ENCODE measurements at regions not wholly inside any gene's neighbourhood (a gene's known extent, or its start where the extent isn't known, plus 50 kb on each side); places are given as distances from the start of the nearest gene placed in this dataset.

GRCh38 chr9:80077059-80077458 lies 505.3 kb downstream of the TLE4 start:
- in situ Hi-C loops (cut with HindIII; ENCODE audit: low sequenced_read_pairs): no loop called here

DNA sequence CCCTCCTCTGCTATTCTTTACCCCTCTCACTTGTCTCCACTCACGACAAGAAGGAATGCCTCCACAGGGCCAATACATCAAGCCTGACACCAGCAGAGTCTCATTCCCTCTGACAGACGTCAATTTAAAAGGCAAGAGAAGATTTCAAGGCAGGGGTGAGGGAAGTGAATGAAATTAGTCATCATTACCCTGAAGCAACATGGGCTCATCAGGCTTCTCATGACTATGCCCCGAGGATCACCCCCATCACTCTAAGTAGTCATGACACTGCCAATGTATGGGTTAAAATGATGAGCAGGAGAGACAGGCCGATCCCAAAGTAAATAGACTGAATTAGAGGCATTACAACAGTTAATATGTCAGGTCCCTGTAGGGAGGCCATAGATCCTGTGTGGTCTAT lies 504.4 kb downstream of the TLE4 start:
- in situ Hi-C loops (cut with HindIII; ENCODE audit: low sequenced_read_pairs): no loop called here

DNA sequence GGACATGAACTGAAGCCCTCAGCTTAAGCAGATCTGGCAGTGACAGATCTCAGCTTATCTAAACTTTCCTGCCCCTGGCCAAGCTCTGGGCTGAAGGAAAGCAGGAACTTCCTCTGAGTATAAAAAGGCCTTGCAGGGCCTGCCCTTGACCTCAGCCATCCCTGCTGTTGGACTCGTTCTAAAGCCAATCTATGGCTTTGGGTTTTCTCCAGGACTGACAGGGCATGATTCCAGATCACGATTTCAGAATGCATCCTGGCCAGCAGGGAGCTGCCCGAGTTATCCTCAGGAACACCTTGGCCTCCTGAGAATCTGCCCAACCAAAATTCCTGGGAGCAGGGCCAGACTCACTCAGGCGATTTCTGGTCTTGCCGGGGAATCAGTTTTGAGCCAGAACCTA lies 502.7 kb downstream of the TLE4 start:
- in situ Hi-C loops (cut with HindIII; ENCODE audit: low sequenced_read_pairs): no loop called here

DNA sequence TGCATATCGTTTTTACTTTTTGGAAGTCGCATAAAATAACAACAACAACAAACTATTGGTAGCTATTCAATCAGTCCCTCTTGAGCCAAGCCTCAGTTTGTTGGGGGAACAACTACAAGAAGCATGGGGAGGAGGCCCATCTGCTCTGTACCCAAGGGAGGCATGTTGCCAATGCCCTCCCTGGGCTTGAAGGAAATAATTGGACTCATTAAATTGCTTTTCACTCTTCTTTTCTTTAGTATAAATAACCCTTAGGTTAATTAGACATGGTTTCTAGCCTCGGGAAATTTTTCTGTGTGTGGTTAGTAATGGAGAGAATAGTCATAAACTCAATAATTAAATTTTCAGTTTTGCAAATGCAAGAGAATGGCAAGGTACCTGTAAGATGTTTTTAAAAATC lies 500.7 kb downstream of the TLE4 start:
- in situ Hi-C loops (cut with HindIII; ENCODE audit: low sequenced_read_pairs): no loop called here

GRCh38 chr9:80070071-80070742 lies 498.4 kb downstream of the TLE4 start:
- in situ Hi-C loops (cut with HindIII; ENCODE audit: low sequenced_read_pairs): no loop called here

GRCh38 chr9:80066931-80067330 lies 495.2 kb downstream of the TLE4 start:
- in situ Hi-C loops (cut with HindIII; ENCODE audit: low sequenced_read_pairs): no loop called here

GRCh38 chr9:80062567-80062966 lies 490.8 kb downstream of the TLE4 start:
- in situ Hi-C loops (cut with HindIII; ENCODE audit: low sequenced_read_pairs): no loop called here

- in situ Hi-C loops (cut with HindIII; ENCODE audit: low sequenced_read_pairs): no loop called here
Measured at GRCh38 chr9:80061940-80062339, 490.2 kb downstream of the TLE4 start.

DNA sequence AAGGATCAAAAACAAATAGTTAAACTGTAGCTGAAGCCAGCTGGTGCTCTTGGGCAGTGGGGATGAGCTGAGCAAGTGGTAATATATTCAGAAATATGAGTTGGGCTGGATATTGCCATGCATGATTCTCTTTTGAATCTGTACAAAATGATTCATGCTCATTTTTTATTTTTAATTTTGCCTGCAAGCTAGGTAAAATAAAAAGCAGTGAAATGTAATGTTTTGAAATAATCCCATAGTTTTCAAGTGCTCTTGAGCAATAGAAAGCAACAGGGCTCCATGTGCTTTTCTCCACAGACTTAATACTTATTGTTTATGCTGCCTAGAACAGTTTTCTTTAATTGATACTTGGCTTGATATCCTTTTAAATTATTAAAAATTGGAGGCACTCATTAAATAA lies 489.3 kb downstream of the TLE4 start:
- in situ Hi-C loops (cut with HindIII; ENCODE audit: low sequenced_read_pairs): no loop called here

DNA sequence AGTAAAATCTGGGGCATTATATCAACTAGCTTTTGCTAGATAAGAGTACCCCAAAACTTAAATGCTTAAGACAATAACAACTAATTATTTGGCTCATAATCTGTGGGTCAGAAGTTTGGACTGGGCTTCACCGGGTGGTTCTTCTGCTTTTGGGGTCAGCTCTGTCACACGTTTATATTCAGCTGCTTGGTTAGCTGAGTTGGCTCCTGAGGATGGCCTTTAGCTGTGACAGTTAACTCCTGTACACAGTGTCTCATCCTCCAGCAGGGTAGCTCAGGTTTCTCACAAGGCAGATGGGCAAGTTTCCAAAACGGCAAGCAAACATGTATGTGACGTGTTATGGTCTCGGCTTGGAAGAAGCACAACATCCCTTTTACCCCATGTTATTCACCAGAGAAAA lies 488.2 kb downstream of the TLE4 start:
- in situ Hi-C loops (cut with HindIII; ENCODE audit: low sequenced_read_pairs): no loop called here

DNA sequence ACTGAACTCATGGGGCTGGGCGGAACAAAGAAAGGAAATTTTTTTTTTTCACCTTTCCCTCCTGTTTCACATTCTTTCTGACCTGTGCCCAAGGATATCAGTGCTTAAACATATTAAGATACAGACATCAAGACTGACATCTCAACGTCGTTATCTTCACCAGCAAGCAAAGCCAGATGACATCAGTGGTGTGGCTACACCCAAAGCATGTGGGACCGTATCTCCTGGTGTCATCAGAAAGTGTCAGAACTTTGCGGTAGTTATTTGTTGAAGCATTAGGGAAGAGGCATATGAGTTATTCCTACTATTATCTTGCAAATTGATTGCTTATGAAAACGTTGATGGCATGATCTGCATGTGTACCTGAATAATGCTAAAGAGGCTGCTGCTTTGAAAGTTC lies 487.4 kb downstream of the TLE4 start:
- in situ Hi-C loops (cut with HindIII; ENCODE audit: low sequenced_read_pairs): no loop called here

DNA sequence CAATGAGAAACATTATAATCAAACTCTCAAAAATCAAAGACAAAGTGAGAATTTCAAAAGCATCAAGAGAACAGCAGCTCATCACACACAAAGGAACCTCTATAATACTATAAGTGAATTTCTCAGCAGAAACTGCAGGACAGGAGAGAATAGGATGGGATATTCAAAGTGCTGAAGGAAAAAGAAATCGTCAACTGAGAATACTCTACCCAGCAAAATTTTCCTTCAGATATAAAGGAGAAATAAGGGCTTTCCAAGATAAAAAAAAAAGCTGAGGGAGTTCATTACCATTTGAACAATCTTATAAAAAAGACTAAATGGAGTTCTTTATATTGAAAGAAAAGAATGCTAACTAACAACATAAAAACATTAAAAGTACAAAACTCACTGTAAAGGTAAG lies 481.1 kb downstream of the TLE4 start:
- in situ Hi-C loops (cut with HindIII; ENCODE audit: low sequenced_read_pairs): no loop called here

DNA sequence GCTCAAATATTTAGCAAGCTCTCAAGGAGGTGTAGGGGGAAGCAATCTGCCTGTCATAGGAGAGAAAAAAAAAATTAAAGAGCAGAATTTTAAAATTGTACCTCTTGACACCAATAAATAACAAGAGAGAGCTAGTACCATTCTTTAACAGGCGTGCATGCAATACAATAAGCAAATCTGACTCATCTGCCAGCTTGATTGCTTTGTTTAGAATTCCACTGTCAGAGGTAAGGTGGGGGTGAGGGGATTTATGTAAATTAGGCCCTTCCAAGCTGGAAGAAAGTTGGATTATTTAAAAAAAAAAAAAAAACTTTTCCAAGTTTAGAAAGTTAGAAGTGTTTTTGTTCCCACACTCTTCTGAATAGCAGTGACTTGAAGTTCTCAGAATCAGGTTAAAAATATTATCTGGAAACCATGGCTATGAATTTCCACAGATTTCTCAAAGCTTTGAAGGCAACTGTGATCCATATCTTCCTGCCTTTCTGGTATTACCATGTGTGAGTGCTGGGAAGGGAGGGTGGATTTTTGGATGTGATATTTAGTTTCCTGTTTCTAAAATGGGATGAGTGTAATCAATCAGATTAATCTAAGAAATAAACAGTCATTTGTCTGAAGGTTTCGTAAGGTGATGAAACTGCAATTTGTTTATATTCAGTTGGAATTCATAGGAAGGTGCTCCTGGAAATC lies 477.5 kb downstream of the TLE4 start:
- in situ Hi-C loops (cut with HindIII; ENCODE audit: low sequenced_read_pairs): no loop called here

- in situ Hi-C loops (cut with HindIII; ENCODE audit: low sequenced_read_pairs): no loop called here
Measured at GRCh38 chr9:80046481-80046880, 474.7 kb downstream of the TLE4 start.

DNA sequence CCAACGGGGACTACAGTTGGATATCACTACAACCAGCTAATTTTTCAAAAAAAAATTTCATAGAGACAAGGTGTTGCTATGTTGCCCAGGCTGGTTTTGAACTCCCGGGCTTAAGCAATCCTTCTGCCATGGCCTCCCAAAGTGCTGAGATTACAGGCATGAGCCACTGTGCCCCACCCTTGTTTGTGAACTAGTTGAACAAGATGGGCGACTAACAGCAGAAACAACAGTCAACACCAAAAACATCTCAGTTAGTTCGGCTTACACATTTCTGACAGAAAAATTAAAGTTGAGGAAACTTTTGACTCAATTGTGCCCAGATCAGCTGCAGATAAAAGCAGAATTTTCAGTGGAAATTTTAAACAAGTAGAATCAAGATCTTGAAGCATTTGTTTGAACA lies 470.1 kb downstream of the TLE4 start:
- in situ Hi-C loops (cut with HindIII; ENCODE audit: low sequenced_read_pairs): no loop called here

GRCh38 chr9:80040457-80040856 lies 468.7 kb downstream of the TLE4 start:
- in situ Hi-C loops (cut with HindIII; ENCODE audit: low sequenced_read_pairs): no loop called here

DNA sequence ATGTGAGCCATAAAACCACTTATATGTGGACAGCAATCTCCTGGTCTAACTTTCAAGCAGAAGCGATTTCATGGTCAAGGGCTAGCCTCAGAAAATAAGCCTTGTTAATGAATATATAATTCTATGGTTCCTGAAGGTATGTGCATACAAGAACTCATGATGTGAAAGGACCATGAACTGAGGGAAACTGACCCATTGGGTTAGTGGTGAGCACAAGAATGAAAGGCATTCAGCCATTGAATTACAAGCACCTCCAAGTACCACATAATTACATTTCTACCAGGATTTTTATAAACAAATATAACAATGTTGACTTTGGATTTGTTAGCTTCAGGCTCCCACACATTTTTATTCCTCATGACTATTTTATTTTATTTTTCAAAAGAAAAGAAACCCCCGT lies 459.0 kb downstream of the TLE4 start:
- in situ Hi-C loops (cut with HindIII; ENCODE audit: low sequenced_read_pairs): no loop called here

- in situ Hi-C loops (cut with HindIII; ENCODE audit: low sequenced_read_pairs): no loop called here
Measured at GRCh38 chr9:80028501-80028900, 456.7 kb downstream of the TLE4 start.

GRCh38 chr9:80025796-80026520 lies 454.2 kb downstream of the TLE4 start:
- in situ Hi-C loops (cut with HindIII; ENCODE audit: low sequenced_read_pairs): no loop called here

- in situ Hi-C loops (cut with HindIII; ENCODE audit: low sequenced_read_pairs): no loop called here
Measured at GRCh38 chr9:80025131-80025530, 453.4 kb downstream of the TLE4 start.

DNA sequence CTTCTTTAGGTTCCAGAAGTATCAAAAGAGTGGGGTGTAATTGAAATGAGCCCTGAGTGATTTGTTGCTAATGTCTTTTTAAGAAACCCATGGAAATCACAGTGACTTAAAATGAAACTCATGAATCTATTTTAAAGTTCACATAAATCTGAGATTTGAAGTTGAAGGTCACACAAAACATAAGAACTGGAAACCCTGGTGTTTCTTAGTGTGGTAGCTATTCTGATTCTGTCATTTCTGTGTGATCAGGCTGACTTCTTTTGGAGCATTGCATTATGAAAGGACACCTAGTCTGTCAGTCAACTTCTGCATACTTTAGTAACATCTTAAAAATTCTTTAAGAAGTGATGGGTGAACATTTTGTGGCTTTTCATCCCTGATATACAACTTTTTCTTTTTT lies 448.8 kb downstream of the TLE4 start:
- in situ Hi-C loops (cut with HindIII; ENCODE audit: low sequenced_read_pairs): no loop called here

GRCh38 chr9:80020056-80020455 lies 448.3 kb downstream of the TLE4 start:
- in situ Hi-C loops (cut with HindIII; ENCODE audit: low sequenced_read_pairs): no loop called here
